COLO668 (cell line): ENCODE measurements at regions not wholly inside any gene's neighbourhood (a gene's known extent, or its start where the extent isn't known, plus 50 kb on each side); places are given as distances from the start of the nearest gene placed in this dataset.
A peak's percentile ranks its signal among the peaks of the same experiment; 100 is the strongest.

ENCODE experiments used
- DNase-seq: peaks from one replicate; lab custom pipeline; 2025; ENCODE audit not compliant: unreplicated experiment; lab: John Stamatoyannopoulos, UW

DNA sequence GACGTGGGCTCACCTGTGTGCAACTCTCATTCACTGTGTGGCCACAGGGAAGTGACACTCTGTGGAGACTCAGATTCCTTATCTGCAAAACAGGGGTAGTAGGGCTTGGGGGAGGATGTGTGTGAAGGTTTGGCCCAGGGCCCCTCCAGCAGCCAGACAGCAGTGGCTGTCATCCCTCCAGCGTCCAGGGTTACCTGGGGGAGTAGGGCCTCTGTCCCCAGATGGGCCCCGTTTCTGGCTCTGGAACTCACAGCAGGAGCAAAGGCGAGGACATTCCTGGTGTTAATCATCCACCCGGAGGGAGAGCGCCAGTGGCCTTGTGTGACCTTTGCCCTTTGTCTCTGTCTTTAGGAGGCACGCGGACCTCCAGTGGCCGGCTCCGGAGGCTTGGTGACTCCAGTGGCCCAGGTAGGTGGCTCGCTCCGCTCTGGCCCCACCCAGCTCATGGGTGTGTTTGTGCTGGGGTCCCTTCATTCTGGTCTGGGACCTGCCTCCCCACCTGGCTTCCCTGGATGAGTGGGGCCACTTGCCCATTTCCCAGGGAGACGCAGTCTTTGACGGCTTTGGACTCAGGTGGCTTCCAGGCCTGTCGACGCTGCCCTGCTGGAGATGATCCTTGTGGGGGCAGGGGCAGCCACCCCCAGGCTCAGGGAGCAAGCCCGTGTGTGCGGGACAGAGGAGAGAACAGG lies 166.2 kb downstream of the SEC14L1 start:
- DNase-seq, result no peak

GRCh38 chr17:77307479-77308198 lies 166.9 kb downstream of the SEC14L1 start:
- DNase-seq, result no peak

GRCh38 chr17:77308861-77309726 lies 168.3 kb downstream of the SEC14L1 start:
- no peak for DNase-seq

GRCh38 chr17:77310336-77310735 lies 169.6 kb downstream of the SEC14L1 start:
- DNase-seq, result no peak

DNA sequence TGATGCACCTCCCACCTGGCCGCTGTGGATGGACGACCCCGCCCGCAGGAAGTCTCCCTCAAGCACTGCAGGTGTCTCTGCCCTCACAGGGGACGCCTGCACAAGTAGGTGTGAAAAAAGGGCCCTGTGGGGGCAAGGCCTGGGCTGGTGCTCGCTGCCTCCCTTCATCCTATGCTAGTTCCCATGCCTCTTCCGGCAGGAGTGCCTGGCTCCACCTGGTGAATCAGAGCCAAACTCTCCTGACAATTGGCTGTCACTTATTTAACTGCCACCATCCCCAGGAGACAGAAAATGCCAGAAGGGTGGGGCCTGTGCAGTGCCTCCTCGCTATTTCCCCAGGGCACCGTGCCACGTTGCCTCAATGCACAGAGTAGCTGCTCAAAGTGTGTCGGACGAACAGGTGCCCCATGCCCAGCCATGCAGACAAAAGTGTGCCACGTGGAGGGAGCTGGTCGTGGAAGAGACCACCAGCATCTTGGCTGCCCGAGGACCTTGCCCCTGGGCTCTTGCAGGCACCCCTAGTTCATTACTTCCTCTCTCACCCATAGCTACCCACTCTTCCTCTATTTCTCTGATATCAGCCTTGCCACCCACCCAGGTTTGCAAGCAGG lies 170.7 kb downstream of the SEC14L1 start:
- DNase-seq, result peak; percentile 2

GRCh38 chr17:77312061-77312701 lies 171.4 kb downstream of the SEC14L1 start:
- DNase-seq, result no peak

DNA sequence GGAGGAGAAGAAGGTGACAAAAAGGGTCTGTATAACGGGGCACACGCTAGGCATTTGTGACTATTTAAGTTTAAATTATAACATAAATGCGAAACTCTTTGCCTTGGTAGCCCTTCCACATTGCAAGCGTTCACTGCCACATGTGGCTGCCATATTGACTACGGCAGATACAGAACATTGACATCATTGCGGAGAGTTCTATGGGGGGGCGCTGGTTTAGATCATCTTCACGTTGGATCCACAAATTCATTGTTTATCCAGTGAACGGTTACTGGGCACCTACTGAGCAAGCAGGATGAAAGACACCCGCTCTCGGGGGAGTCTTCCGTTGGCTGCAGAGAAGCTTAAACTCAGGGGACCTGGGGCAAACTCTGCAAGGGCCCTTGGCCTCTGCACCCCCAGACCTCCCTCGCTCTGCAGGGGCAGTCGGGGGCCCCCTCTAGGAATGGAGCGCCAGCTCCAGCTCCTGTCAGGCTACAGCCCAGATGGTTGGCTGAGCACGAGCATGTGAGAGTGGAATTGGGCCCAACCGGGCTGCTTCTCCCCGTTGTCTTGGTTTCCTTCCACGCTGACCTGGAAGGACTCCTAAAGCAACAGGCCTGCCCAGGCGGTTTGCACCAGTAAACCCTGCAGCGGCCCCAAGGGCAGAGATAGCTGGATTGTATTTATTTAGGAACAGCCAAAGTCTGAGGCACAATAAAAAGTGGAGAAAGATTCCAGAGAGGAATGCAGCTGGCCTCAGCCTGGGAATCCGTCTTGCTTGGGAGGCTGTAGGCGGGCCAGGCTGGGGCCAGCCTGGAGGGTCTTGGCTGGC lies 172.2 kb downstream of the SEC14L1 start:
- DNase-seq, result no peak

DNA sequence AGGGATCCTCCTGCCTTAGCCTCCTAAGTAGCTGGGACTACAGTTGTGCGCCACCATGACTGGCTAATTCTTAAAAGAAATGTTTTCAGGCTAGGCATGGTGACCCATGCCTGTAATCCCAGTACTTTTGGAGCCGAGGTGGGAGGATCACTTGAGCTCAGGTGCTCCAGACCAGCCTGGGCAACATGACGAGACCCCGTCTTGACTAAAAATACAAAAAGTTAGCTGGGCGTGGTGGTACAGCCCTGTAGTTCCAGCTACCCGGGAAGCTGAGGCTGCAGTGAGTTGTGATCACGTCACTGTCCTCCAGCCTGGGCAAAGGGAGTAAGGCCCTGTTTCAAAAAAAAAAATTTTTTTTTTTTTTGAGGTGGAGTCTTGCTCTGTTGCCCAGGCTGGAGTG lies 173.1 kb downstream of the SEC14L1 start:
- DNase-seq, result no peak

- no peak for DNase-seq
Observed at GRCh38 chr17:77314601-77315000, 173.8 kb downstream of the SEC14L1 start.

DNA sequence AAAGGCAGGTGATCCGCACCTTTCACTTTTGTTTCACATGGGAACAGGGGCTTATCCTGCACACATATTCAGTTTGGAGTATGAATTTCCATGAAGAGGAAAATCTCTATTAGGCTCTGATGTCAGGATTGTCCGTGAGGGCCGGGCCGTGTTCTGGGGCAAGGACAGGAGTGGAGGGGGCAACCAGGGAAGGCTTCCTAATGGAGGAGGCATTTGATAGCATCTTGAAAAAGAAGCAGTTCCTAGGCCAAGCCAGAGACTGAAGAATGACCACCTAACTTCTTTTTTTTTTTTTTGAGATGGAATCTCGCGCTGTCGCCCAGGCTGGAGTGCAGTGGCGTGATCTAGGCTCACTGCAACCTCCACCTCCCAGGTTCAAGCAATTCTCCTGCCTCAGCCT lies 174.2 kb downstream of the SEC14L1 start:
- DNase-seq, result no peak

DNA sequence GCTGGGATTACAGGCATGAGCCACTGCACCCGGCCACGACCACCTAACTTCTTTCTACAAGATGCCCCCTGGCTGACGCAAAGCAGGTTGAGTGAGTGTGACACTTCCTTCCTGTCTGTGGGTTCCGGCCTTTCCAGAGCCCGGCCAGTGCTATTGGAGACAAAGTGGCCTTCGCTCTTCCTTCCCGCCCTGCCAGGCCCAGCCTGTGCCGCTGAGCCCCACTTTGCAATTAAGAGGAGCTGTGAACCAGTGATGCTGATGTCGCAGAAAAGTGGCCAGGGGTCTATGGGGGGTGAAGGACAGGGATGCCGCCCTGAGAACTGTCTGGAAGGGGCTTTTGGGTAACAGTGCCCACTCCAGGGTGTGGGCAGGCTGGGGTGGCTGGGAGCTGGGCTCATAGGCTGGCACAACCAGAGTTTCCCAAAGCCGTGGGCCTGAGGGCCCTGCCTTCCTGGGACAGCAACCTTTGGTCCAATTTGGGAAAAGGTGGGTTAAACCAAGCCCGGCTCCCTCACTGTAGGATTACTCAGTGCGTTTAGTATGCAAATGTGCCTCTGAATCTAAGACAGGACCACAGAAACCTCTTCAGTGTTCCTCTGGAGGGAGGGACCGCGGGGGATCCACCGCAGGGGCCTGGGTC lies 174.9 kb downstream of the SEC14L1 start:
- DNase-seq, result no peak

- DNase-seq, result no peak
Observed at GRCh38 chr17:77316191-77316641, 175.4 kb downstream of the SEC14L1 start.

- no peak for DNase-seq
Observed at GRCh38 chr17:77316651-77317050, 175.9 kb downstream of the SEC14L1 start.

DNA sequence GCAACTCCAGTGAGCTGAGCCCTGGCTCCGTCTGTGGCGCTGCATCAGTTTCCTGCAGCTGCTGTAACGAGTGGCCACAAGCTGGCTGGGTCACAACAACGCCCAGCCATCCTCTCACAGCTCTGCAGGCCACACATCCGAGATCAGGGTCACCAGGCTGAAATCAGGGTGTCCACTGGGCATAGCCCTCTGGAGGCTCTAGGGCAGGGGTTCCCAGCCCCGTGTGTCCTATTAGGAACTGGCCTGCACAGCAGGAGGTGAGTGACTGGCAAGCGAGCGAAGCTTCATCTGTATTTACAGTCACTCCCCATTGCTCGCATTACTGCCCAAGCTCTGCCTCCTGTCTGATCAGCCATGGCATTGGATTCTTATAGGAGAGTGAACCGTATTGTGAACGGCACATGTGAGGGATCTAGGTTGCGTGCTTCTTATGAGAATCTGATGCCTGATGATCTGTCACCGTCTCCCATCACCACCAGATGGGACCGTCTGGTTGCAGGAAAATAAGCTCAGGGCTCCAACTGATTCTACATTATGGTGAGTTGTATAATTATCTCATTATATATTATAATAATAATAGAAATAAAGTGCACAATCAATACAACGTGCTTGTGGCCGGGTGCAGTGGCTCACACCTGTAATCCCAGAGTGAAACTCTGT lies 176.5 kb downstream of the SEC14L1 start:
- no peak for DNase-seq

- DNase-seq, result no peak
Observed at GRCh38 chr17:77318021-77318420, 177.3 kb downstream of the SEC14L1 start.

- no peak for DNase-seq
Observed at GRCh38 chr17:77318491-77319210, 177.9 kb downstream of the SEC14L1 start.

GRCh38 chr17:77319211-77320043 lies 178.7 kb downstream of the SEC14L1 start:
- peak; percentile 5 for DNase-seq
